ENCODE measurements at regions not wholly inside any gene's neighbourhood (a gene's known extent, or its start where the extent isn't known, plus 50 kb on each side); places are given as distances from the start of the nearest gene placed in this dataset.

DNA sequence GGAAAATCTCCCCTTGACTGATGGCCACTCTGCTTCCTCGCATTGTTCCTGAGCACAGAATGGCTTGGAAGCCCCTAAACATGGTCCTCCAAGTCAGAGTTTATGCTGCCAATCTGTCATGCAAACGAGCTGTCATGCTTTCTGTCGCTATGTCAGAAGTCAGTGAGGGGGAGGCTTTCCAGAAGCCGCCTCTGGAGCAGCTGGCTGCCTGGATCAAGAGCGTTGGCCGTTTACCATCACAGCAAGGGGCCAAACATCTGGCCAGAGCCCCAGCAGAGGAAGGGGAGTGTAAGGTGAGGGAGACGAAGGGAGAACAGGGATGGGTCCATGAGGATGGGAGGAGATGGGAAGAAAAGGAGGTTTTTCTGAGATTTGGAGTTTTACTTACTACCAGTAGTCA, 372.6 kb upstream of the NR2F2 start:
- intact Hi-C loops (cut with DNase I), result no loop called here
- no peaks in the 10 kb centered on the region for H3K9me3 ChIP-seq
- WGBS, 2 donors, result 40 to 51% methylated on average over 7 of the region's 7 CpGs
- TF ChIP-seq CTCF (IDR thresholded peaks at IDR 0.05) (no peak), POLR2A (IDR thresholded peaks at IDR 0.05) (no peak)
- no peak overlapping the region for H3K4me3 ChIP-seq
- no peak overlapping the region for H3K27ac ChIP-seq
- no peaks in the 10 kb centered on the region for H3K36me3 ChIP-seq (replicated peaks in 1 of 2; ENCODE audit: insufficient read depth in 1 of 2, low read depth in 2 of 2)
- H3K4me1 ChIP-seq, result no peaks in the 10 kb centered on the region
- no peaks in the 10 kb centered on the region for H3K27me3 ChIP-seq
- ATAC-seq (no peak), DNase-seq (no peak)

DNA sequence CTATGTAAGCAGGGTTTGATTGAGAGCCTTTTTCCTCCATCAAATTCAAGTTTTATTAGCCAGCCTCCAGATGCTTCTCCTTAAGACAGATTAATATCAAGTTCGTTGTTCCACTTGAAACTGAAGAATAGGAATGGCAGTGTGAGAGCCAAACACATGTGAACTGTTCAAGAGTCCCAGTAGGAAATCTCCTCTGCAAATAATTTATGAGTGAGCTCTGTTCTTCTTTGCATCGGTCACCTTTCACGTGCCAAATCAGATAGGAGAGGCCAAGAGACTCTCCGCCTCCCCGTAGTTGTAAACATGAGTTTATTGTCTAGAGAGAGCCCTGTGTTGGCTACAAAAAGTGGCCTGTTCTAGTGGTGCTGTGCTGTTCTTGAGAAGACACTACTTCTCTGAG, 372.1 kb upstream of the NR2F2 start:
- DNase-seq (no peak), ATAC-seq (no peak)
- no peaks in the 10 kb centered on the region for H3K36me3 ChIP-seq (replicated peaks in 1 of 2; ENCODE audit: insufficient read depth in 1 of 2, low read depth in 2 of 2)
- TF ChIP-seq POLR2A (IDR thresholded peaks at IDR 0.05) (no peak), CTCF (IDR thresholded peaks at IDR 0.05) (no peak)
- WGBS, 2 donors, result 32 to 57% methylated on average over 5 of the region's 5 CpGs
- H3K4me1 ChIP-seq, result no peaks in the 10 kb centered on the region
- no peaks in the 10 kb centered on the region for H3K9me3 ChIP-seq
- intact Hi-C loops (cut with DNase I), result no loop called here
- H3K27me3 ChIP-seq, result no peaks in the 10 kb centered on the region
- no peak overlapping the region for H3K27ac ChIP-seq
- H3K4me3 ChIP-seq, result no peak overlapping the region

GRCh38 chr15:95968856-95969255, 361.6 kb upstream of the NR2F2 start:
- Histone ChIP-seq H3K4me3 (no peak overlapping the region), H3K27ac (no peak overlapping the region), H3K4me1 (no peaks in the 10 kb centered on the region), H3K9me3 (no peaks in the 10 kb centered on the region), H3K27me3 (no peaks in the 10 kb centered on the region), H3K36me3 (replicated peaks in 1 of 2; ENCODE audit: insufficient read depth in 1 of 2, low read depth in 2 of 2) (no peaks in the 10 kb centered on the region)
- intact Hi-C loops (cut with DNase I), result no loop called here
- 80 to 84% methylated on average over 5 of the region's 5 CpGs for WGBS, 2 donors
- TF ChIP-seq CTCF (IDR thresholded peaks at IDR 0.05), result no peak
- no peak for TF ChIP-seq POLR2A (IDR thresholded peaks at IDR 0.05)
- DNase-seq (no peak), ATAC-seq (no peak)

GRCh38 chr15:95970326-95970725, 360.2 kb upstream of the NR2F2 start:
- H3K4me3 ChIP-seq, result no peak overlapping the region
- whole genome bisulfite sequencing, 2 donors, result 57 to 61% methylated on average over 3 of the region's 3 CpGs
- no peak for DNase-seq
- H3K27me3 ChIP-seq, result no peaks in the 10 kb centered on the region
- intact Hi-C loops (cut with DNase I), result no loop called here
- no peaks in the 10 kb centered on the region for H3K9me3 ChIP-seq
- H3K27ac ChIP-seq, result no peak overlapping the region
- ATAC-seq, result no peak
- no peaks in the 10 kb centered on the region for H3K4me1 ChIP-seq
- H3K36me3 ChIP-seq (replicated peaks in 1 of 2; ENCODE audit: insufficient read depth in 1 of 2, low read depth in 2 of 2), result no peaks in the 10 kb centered on the region
- TF ChIP-seq CTCF (IDR thresholded peaks at IDR 0.05), result no peak
- TF ChIP-seq POLR2A (IDR thresholded peaks at IDR 0.05), result no peak

GRCh38 chr15:95972041-95972553, 358.4 kb upstream of the NR2F2 start:
- Histone ChIP-seq H3K27me3 (no peaks in the 10 kb centered on the region), H3K4me1 (no peaks in the 10 kb centered on the region), H3K36me3 (replicated peaks in 1 of 2; ENCODE audit: insufficient read depth in 1 of 2, low read depth in 2 of 2) (no peaks in the 10 kb centered on the region), H3K4me3 (no peak overlapping the region), H3K27ac (no peak overlapping the region), H3K9me3 (no peaks in the 10 kb centered on the region)
- DNase-seq (peak; percentile 13 to 40 (median 20)), ATAC-seq (peak; percentile 6)
- no peak for TF ChIP-seq POLR2A (IDR thresholded peaks at IDR 0.05)
- 56 to 66% methylated on average over 6 of the region's 6 CpGs for WGBS, 2 donors
- intact Hi-C loops (cut with DNase I), result no loop called here

All from body of pancreas (tissue), 4 donors.